GM21526 (cell line): ENCODE measurements at regions not wholly inside any gene's neighbourhood (a gene's known extent, or its start where the extent isn't known, plus 50 kb on each side); places are given as distances from the start of the nearest gene placed in this dataset.
"Not testable (repeated sequence)": the region's sequence is repeated elsewhere in the genome, so short reads cannot be mapped to it uniquely, and the experiment has no call there.

Source experiments
- ATAC-seq: cut with Tn5 transposase; IDR thresholded peaks from one replicate; pipeline ENCODE4 v1.9.1; 2021; ENCODE audit warnings: moderate library complexity; ENCODE audit not compliant: unreplicated experiment, low FRiP score

DNA sequence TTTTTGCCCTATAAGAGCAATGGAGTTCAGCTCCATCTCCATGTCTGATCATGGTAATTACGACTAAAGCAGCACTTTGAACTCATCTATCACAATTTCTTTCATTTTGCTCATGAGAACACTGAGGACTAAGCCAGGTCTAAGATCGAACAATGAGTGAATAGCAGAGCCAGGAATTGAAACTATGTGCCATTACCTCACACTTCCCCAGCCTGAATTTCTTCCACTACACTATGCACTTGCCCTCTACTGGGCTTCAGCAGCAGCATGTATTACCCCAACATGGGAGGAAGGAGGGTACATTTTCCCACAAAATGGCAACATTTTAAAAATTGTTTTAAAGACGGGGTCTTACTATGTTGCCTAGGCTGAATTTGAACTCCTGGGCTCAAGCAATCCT is 274.7 kb upstream of the FGF13 start:
- ATAC-seq, result no peak

DNA sequence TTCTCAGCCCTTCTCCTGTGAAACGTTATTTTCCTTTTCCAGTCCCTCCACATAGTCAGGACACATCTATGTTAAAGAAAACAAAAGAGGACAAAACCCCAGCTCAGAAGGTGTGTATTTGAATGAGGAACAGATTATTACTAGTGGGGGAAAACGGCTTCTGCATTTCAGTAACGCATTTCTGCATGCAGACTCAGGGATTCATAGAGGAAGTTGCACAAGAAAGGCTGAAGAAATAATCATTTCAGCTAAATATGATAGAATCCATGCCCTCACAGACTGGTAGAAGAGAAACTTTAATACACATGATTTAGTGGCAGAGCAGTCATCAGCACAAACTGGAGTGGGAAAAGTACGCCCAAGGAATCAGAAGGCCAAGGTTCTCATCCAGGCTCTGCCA is 270.8 kb upstream of the FGF13 start:
- no peak for ATAC-seq

DNA sequence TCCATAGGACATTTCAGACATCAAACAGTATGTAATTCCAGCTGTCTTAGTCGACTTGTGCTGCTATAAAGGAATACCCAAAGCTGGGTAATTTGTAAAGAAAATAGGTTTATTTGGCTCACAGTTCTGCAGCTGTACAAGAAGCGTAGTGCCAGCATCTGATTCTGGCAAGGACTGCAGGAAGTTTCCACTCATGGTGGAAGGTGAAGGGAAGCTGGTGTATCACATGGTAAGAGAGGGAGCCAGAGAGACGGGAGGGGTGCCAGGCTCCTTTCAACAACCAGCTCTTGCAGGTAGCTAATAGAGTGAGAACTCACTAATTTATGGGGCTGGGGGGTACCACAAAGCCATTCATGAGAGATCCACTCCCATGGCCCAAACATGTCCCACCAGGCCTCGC is 253.0 kb upstream of the FGF13 start:
- ATAC-seq, result no peak

DNA sequence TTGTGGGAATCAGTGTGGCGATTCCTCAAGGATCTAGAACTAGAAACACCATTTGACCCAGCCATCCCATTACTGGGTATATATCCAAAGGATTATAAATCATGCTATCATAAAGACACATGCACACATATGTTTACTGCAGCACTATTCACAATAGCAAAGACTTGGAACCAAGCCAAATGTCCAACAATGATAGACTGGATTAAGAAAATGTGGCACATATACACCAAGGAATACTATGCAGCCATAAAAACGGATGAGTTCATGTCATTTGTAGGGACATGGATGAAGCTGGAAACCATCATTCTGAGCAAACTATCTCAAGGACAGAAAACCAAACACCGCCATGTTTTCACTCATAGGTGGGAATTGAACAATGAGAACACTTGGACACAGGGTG is 250.9 kb upstream of the FGF13 start:
- not testable (repeated sequence) for ATAC-seq

DNA sequence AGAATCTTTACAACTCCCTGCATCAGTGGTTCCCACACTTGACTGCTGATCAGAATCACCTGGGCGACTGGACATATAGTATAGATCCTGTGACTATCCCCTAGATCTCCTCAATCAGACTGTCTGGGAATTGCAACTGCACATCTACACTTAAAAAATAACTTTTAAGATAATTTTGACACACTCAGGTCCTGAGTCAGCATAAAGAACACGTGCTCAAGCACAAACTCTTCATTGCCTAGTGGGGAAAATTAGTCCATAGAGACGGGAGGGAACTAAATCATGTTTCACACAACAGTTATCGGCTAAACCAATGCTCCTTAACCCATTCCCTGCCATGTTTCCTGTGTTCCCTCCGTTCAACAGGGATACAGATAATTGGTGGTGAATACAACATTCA is 243.5 kb upstream of the FGF13 start:
- ATAC-seq, result no peak

DNA sequence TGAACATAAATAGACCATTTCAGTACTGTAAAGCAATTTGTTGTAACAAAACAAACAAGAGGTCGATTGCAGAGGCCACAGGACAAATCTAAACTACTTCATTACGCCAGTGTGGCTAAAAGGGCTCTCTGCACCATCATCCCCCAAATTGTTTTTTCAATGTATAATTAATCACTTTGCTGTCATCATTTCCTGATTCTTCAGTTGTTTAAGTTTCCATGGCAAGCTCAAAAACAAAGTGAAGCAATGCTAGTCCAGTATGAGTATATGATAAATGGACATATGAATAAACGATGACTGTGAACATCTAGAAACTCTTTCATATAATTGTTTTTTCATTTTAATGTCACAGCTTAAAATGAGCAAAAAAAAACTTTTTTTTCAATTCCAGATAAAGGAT is 235.4 kb upstream of the FGF13 start:
- no peak for ATAC-seq

DNA sequence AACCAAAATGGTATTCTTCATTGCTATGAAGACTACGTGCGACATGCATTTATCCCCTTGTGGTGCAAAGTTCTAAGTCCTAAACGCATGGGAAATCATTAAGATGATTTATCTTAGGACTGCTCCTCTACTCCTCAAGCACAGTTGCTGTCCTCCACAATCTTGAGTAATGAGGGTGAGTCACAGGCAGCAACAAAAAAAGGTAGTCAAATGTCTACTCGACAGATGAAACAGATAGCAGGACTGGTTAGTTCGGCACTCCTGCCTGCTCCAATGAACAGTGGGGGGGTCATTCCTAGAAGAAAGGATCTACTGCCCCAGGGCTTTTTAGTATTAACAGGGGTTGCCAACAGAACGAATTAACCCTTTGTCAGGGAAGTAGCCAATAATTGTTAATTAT is 233.7 kb upstream of the FGF13 start:
- ATAC-seq, result no peak

DNA sequence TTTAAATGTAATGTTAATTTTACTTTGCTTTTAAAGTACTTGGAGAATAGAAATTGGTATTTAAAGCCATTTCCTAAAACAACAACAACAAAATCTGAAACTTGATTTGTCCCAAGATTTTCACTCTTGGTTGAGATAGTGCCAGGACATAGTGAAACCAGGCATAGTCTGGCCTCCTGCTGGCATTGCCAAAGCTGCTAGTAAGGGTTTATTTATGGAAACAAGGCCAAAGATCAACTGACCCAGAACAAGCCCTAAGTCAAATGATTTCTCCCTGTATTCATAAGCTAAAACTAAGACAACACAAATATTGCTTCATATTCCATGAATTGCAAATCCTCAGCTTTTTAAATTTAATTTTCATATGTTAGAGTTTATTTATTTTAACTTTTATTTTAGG is 227.5 kb upstream of the FGF13 start:
- ATAC-seq, result no peak

DNA sequence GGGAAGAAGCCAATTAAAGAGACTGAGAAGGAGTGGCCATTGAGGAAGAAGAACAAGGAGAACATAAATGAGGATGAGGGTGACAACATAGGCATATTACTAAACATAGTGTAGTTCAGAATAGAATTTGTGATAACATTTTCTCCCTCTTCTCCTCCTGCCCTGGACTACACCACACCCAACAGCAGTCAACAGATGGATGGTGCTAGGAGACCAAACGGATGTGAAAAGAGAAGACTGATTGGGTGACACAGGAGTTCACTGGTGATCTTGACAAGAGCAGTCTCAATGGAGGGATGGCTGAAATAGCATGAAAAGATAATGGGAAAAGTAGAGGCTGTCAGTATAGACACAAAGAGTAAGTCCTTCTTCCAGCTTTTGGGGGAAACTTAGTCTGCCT is 226.5 kb upstream of the FGF13 start:
- ATAC-seq, result no peak

DNA sequence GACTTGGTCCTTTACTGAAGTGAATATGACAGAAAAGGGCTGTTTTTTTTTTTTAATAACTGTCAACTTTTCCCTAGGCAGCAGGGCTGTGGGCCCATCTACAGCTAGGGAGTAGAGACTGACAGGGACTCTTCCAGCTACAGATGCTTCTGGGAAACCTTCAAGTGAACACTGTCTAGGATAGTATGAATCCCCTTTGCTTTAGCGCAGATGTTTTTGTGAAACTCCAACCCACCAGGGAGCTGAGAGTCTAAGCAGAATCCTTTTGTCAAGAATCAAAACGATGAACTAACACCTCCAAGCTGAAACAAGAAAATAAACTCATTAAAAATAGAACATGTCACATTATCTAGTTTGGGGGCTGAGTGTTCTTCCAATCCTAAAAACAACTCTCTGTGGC is 219.7 kb upstream of the FGF13 start:
- ATAC-seq, result no peak

DNA sequence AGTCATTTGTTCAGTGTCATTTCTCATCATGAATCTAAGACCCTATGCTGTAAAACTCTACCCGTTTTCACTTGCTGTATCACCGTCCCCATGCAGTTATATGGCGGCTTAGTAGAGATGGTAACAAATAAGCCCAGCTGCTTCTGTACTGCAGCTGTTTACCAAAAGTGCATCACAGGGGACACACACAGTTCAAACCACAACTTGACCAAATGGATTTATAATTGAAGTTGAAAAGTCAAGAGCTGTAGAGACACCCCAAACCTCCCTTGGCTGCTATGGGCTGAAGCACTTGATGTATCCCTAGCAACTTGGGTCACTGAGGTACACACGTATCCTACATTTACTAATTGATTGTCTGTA is 219.0 kb upstream of the FGF13 start:
- no peak for ATAC-seq

DNA sequence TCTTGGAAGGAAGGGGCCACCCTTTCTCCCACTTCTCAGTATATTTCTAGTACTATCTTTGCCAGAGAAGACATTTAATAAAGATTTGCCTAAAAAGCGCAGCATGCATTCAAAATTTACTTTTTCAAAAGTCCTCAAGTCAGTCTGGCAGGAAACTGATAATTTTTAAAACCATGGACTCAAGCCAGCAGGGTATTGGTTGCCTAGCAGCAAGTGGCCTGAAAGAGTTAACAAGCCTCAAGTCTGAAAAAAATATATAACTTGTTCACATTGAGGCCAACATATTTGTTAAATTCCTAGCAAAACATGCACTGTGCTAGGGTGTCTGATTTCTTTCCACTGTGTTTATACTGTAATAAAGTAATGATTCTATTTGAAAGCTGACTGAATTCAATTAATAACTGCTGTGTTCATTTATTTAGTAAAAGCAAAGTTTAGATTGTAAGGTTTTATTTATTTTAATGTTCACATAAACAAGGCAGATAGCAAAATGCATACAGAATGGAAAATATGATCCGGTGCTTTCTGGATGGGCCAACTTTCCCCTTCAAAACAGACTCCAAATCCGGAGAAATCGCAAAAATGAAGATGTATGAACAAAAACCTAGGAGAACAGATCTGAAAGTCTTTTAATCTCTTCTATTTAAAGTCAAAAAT is 218.5 kb upstream of the FGF13 start:
- ATAC-seq, result no peak

DNA sequence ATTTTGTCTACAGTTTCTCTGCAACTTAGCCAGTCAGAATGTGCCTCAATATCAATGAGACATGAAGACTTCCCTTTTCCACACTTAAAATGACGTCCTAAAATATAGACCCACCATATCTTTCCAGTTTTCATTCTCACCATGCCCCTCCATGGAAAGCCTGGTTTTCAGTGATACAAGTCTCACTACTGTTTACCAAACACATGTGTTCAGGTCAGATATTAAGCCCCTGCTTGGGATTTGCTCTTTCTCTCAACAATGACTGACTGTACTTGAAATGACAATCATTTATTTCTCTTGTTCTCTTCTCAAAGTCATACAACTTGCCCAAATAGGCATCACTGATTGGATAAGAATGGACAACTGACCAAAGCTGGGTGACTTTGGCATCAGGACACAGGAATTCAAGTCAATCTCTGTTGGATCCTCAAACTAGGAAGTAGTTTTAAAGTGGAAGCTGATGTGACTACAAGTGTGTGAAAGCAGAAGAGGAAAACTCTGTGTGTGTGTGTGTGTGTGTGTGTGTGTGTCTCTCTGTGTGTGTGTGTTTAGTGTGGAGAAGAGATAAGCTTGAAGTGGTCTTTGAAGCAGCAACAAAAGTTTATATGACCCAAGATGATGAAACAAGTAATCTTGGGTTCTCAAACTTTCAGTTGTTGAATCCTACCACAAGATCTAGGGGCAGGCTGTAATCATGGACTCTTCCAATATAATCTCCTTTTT is 217.4 kb upstream of the FGF13 start:
- ATAC-seq, result no peak

DNA sequence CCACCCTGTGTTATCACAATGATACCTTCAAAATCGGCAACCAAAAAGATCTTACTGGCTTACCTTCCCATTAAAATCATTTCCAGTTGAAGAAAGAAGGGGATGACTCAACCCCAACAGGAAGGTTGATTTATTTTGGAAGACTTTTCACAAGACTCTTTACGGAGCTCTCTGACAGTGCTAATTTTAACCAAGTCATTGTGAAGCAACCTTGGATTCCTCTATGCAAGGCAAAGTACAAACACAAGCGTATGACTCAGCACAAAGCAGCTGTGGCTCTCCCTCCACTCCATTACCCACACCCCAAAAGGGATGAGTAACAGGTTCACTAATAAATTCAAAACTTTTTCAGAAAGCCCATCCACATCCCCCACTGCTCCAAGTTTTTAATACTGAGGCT is 213.8 kb upstream of the FGF13 start:
- ATAC-seq, result no peak

DNA sequence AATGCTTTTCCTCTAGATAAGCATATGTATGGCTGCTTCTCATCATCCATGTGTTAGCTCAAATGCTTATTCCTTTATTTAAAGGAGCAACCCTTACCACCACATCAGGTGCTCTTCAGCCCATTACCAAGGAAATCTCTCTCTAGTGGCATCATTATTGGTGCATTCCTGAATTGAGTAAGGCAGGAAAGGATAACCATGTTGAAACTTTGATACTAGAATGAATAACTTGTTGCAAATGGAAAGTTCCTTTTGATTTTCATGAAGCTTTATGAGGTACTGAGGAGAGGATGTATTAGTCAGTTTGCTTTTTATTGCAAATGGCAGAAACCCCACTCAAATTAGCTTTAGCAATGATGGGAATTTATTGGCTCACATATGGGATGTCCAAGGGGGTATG is 212.3 kb upstream of the FGF13 start:
- ATAC-seq, result no peak

DNA sequence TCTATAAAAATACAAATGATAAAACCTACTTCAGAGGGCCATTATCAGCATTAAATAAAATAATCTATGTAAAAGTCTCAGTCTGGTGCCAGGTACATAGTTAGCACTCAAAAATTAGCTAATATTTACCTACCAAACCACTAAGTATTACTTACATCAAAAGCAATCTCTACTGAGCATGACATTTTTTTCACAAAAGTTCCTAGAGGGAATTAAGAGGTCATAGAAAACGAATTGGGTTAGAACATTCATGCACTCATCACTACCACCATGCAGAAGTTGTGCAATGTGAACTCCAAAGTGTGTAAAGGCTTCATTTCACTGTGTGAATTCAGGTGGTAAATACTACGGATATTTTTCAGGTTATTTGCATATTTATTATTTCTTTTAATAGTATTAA is 209.5 kb upstream of the FGF13 start:
- no peak for ATAC-seq

DNA sequence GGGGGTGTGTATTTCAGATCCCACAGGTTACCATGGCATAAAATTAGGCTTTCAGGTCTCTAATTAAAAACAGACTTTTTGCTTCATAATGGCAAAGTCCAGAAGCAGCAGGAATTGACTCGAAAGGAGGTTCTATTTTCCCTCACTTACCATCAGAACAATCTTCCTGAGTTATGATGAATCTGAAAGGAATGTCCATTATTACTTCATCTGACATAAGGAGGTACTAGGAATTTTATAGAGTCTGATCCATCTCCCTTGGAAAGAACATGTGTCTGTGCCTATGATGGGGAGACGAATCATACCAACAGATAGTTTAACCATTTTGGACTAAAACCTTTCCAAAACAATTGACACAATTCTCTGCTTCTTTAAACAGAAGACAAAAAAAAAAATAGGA is 206.3 kb upstream of the FGF13 start:
- no peak for ATAC-seq

DNA sequence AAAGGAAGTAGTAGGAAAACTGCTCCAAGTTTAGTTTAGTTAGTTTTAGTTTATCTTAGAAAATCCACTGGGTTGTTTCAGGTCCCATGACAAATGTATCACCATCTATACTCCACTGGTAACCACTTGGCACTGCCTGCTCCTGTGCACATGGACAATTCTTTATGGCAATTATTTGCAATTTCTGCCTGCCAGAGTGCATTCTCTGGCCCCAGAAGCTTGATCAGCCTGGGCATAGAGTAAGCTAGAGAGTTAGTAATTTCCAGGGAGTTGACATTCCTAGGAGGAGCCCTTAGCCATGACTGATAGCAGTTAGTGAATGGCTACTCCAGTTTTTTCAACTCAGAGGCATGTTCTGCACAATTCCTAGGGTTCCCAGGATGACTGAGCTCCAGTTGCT is 203.2 kb upstream of the FGF13 start:
- ATAC-seq, result no peak

DNA sequence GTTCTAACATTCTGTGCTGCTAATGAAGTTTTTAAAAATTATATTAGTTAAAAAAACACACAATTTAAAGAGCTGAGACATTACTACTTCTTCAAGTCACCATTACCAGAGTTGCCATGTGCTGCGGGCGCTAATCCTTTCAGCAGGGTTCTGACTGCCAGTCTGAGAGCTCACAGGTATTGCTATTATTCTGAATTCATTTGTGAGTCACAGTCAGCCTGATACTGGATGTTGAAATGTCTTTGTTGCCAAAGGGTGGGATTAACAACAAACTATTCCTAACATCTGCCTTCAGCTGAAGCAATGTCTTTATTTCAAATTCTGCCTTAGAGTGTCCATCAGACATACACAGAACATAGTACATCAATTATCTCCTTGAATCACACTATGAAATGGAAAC is 197.1 kb upstream of the FGF13 start:
- no peak for ATAC-seq

DNA sequence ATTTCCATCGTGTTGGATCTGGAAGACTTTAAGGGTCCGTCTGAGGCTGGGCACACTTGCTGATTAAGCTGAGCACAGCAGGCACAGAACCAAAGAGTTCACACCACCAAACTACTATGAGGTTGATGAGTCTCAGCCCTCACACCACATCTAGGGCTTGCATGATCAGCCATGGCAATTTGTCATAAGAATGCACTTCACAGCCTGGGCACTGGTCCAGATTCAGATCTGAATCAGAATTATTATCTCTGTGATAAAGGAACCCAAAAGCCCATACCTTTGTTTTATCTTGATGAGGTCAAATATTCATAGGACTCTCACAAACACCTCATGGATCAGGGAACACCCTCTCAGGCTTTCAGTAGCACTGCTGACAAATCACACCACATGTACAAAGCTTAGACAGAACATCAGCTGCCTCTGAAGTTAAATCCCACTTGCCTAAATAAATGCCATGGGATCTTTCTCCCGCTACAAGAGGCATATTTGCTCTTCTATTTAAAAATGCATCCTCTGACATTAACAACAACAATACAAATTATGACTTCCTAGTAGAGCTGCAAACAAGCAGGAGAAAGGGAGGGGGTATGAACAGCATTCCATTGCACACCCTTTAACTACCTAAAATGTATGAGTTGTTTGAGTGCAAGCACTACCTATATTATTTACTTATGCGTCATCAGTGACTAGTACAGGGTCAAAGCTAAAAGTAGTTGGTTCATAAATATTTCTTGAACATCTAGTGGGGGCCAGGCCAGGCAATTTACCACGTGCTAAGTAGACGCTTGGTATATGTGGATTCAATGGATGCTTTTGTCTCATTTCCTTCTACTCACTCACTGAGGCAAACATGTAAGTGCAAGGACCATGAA is 186.3 kb upstream of the FGF13 start:
- no peak for ATAC-seq

DNA sequence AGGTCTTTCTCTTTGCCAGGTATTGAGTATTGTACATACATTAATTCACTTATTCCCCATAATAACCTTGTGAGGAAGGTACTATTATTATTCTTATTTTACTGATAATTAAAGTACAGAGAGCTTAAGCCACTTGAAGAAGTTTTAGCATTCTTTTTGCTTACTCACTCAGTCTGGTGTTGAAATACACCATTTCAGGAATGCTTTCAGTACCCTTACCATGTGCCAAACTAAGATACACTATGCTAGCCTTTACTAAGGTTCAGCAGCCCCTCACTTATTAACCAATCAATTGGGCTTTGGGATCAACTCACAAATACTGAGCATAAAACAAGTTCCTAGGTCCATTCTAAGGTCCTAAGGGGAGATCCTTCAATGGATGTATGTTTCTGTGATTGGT is 179.0 kb upstream of the FGF13 start:
- ATAC-seq, result no peak

DNA sequence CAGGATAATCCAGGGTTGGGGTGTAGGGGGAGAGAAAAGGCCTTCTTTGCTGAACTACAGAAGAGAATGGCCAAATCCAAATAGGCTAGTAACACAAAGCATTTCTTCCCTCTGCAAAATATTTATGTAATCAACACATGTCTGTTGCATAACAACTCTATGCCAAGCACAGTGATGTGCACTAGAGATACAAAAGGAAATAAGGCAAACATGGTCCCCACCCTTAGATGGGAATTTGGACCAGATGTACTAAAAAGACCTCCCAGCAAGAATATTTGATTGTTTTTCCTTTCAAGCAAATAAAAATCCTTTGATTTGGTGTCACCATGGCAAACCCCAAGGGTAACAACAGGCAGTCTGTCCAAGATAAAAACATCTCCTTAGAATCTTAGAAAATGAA is 177.6 kb upstream of the FGF13 start:
- ATAC-seq, result no peak
